Stimulated activated CD4-positive, alpha-beta T cell treated with anti-CD3 and anti-CD28 coated beads, Interleukin-4, amount 100 ng/mL, for 48 hours (primary cell): ENCODE measurements at regions not wholly inside any gene's neighbourhood (a gene's known extent, or its start where the extent isn't known, plus 50 kb on each side); places are given as distances from the start of the nearest gene placed in this dataset.
"Not testable (repeated sequence)": the region's sequence is repeated elsewhere in the genome, so short reads cannot be mapped to it uniquely, and the experiment has no call there.

Source experiments
- DNase-seq, 2 donors: peaks; one replicate each; pipeline ENCODE4 v3.0.0-alpha.2; 2020; ENCODE audit warnings: low read depth in 2 of 2

DNA sequence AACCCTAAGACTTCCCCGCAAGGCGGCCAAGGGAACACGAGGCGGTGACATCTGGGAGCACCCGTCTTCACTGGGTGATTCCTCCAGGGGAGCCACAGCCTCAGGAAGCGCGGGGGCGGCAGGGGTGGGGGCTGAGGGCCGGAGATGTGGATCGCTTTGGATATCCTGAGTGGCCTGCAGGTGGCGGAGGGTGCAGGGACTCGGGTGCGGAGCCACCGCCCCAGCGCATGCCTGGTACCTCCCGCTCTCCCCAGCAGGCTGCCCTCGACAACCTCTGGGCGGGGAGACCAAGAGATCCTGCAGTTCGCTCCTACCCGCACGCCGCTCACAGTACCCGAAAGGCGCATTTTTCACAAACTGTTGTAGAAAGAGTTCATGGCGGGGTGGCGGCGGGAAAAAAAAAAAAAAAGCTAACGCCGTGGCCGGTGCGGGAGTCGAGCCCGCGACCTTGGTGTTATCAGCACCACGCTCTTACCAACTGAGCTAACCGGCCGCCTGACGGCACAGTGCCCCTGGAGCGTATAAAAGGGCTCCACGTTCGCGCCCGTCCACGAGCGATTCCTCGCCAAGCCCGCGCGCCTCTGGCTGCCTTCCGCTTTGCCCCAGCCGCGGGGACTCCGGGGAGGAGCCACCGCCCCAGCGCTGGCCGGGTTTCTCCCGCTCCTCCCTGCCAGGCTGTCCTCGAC is 124.7 kb upstream of the PRKX start:
- DNase-seq, result not testable (repeated sequence)

DNA sequence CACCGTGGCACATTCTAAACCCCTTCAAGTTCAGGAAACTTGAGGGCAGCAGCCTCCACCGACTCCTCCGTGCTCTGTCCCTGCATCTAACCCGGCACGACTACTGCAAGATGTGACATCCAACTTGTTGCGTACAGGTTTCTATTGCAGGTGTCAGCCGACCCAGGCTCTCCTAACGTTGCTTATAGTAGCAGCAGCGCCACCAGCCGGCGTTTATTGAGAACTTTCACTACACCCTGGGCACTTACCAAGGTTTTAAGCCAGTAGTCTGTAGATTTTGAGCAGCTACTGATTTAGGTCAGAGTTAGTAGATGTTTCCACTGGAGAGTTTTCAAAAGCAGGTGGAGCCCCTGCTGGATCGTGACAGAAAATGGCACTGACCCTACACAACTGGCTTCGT is 123.8 kb upstream of the PRKX start:
- not testable (repeated sequence) for DNase-seq

DNA sequence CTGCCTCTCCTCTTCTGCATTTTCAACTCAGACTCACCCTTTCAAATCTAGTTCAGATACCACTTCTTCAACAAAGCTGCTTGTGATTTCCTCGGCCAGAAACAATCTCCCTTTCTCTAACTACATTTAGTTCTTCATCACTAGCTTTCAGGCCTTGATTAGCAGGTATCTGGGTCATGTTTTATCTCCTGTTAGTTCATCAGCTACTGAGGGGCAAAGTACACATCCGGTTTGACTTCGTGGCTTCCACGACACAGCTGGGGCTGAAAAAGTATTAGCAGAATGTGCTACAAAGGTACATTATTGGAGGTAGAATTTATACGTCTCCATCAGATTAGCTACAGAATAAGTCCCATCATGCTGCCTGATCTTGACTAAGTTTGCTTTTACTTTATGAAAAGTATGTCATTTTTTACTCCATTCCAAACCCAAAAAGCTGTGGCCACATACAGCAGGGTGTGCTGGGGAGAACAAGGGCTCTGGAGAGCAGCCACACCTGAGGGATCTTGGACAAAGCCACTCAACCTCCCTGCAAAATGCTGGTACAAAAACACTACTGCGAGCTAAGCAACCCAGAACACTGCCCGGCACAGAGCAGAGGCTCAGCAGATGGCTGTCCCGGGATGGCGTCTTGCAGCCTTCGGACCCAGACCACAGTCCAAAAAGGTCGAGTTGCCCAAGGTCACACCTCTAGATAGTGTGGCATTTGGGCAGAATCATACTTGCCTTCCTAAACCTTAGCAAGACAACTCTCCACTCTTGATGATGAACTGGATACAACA is 120.5 kb upstream of the PRKX start:
- not testable (repeated sequence) for DNase-seq

DNA sequence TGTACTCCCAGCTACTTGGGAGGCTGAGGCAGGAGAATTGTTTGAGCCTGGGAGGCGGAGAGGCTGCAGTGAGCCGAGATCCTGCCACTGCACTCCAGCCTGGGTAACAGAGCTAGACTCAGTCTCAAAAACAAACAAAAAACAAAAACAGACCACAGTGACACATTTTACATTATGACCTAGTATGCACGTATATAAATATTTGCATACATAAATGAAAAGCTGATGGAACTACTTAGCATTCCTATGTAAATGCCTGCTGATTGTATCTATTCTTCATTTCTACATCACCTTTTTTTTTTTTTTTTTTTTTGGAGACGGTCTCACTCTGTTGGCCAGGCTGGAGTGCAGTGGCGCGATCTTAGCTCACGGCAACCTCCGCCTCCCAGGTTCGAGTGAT is 116.6 kb upstream of the PRKX start:
- not testable (repeated sequence) for DNase-seq

DNA sequence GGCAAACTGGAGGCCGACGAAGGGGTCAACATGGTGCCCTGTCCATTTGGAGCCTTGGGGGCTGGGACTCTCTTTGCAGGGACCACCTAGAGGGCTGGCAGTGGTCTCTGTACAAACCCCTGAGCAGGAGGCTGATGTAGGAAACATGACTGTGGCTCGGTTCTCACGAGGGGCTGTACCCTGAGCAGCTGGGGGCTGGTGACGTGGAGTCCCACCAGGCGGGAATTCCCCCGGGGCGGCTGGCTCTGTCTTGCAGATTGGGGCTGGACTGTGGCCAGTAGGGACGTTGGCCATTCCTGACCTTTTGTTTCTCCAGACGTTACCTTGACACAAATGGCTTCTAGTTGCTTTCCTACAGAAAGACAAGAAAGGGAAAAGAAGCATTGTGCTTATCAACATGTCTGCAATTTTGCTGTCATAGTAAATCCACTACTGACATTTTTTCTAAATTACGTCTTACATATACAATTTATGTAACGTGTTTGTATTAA is 115.6 kb upstream of the PRKX start:
- DNase-seq, result not testable (repeated sequence)

DNA sequence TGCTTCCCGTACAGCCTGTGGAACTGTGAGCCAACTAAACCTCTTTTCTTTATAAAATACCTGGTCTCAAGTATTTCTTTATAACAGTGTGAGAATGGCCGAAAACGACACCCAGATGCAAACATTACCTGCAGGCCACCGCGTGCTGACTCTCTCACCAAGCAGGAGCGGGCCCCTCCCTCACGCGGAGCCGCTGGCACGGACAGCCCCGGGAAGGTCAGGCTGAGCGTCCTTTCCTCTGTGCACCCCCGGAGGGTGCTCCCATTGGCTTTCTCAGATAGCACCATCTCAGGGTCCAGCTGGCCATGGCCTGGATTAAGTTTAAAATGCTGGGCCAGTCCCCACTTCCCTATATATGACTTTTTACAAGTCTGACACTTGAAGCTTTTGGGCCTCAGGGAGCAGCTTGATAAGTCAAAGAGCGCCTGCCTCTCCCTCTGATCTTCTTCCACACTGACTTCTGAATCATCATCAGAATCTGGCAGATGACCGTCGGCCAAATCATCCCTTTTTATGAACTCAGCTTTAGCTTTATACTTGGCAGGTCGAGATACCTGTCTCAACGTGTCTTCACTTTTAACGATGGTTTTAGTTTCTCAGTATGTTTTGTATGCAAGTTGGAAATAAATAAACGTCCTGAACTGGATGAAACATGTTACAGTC is 115.1 kb upstream of the PRKX start:
- DNase-seq, result not testable (repeated sequence)

DNA sequence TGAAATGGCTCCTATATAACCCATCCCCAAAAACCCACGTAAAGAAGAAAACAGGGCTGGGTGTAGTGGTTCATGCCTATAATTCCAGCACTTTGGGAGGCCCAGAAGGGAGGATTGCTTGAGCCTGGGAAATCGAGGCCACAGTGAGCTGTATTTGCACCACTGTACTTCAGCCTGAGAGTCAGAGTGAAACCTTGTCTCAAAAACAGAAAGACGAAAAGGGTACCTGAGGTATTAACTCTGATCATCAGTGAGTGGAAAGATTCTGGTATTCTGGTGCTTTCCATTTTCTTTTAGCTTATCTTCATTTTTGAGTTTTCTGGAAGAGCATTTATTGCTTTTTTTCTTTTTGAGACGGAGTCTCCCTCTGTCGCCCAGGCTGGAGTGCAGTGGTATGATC is 110.6 kb upstream of the PRKX start:
- not testable (repeated sequence) for DNase-seq

DNA sequence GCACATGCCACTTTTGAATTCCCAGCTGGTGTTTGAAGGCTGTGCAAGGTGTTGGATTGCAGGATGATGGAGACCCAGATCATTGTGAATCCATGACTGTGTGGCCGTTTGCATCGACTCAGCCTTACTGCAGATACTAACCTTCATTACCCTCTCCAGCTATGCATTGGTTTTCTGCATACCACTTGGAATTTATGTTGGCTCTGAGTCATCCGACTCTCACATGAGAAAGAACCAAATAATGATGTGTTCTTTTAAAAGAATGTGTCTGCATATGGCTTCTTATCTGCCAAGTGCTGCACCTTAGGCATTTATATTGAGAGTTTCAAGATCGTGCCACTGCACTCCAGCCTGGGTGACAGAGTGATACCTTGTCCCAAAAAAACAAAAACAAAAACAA is 106.7 kb upstream of the PRKX start:
- DNase-seq, result no peak

DNA sequence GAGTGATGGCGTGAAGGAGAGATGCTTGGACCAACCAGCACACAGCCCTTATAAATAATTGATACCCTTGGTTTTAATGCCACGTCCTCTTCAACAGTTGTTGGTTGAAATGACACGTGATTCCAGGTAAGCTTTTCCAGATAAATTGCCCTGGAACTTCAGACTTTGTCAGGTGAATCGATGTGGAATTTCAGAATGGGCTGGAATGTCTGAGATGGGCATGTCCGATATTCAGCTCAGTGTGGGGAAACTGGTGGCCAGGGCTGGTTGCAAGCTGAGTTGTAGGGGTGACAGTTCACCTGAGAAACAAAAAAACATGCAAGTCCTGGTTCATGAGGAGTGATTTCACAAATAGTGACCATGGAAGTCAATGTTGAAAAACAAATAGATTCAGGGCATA is 104.0 kb upstream of the PRKX start:
- DNase-seq, result not testable (repeated sequence)

DNA sequence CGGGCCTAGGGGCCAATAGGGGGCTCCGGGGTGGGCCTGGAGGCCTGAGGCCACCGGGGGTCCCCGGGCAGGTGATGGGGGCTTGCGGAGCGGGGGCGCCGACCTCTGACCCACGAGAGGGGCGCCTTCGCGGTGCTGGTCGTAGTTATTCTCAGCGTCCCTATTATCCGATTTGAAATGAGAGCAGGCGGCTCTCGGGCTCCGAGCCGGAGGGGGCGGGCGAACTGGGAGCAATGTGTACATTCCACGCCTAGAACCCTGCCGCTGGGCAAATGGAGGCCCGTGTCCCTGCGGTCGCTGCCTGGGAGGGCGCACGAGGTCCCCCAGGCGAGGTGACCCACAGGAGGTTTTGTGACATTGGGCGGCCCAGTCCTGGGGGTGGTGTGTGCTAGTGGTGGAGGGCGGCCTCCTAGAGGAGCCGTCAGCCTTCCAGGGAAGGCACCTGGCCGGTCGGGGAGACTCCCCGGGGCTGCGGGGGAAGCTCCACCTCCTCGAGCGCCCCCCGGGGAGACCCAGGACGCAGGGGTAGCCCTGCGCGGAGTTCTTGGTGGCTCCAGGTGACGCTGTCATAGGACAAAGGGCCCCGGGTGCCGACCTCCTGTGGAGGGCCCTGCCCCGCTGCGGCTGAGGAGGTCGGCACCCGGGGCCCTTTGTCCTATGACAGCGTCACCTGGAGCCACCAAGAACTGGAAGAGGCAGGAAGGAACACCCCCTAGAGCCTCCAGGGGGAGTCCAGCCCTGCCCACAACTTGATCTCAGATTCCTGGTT is 102.6 kb upstream of the PRKX start:
- peak; percentile 3 to 30 for DNase-seq

DNA sequence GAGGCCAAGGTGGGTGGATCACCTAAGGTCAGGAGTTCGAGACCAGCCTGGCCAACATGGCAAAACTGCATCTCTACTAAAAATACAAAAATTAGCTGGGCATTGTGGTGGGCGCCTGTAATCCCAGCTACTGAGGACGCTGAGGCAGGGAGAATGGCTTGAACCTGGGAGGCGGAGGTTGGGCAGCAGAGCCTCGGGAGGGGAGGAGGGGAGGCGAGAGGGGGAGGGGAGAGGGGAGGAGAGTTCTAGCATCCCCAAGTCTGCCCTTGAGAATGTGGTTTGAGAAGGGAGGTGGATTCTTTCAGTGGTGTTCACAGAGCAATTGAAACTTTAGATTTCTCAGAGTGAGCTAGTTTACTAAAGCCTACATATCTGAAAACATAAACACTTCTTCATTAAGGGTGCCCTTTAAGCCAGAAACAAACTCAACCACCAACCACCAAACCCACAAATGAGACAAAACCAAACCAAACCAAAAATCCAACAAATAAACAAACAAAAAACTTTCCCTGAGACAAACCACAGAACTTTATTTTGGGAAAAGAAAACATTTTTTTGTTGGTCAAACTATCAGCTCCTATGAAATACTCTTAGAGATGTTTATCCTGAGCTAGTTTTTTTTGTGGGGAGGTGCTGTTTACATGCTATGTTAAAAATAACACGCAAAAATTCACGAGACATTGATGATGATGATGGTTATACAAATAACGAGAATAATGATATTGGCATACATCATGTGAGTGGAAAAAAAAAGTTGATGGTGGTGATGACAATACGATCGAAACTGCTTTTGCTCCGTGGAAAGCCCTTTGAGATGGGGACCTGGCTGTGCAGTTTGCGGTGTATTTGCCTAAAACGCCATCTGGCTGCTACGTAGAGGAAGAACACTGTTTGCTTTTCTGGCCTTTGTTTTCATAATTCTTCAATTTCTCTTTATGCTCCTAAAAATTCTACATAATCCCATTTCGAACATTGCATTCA is 98.2 kb upstream of the PRKX start:
- peak; percentile 3 to 18 for DNase-seq

DNA sequence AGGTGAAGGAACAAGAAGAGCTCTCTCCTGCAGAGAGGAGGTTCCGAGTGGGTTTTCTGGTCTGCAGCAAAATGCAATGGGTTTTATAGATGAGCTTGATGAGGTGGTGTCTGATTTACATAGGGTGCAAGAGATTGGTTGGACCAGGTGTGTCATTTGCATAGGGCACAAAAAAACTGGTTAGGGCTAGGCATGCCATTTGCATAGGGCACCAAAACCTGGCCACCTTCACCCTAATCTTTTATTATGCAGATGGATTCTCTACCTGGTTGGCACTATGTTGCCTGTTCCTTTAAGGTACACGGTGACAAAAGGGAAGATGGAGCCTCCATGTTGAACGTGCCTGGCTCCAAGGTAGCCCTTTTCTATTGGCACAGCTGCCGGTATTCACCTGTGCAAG is 94.5 kb upstream of the PRKX start:
- DNase-seq, result no peak

DNA sequence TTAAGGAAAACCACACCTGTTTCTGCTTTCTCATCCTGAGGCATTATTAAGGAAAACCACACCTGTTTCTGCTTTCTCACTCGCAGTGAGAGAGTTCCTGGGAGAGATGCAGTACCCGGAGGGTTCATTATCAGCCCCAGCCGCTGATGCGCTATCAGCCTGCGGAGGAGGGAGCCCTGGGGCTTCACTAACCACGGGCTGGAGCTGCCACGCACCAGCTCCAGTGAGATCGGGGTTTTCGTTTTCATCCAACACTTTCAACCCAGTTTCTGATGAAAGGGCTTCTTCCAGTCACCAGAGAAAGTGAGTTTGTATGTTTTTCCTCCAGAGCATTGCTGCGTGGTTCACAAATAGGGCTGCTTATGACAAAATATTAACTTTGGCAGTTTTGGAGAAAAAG is 93.2 kb upstream of the PRKX start:
- DNase-seq, result no peak

DNA sequence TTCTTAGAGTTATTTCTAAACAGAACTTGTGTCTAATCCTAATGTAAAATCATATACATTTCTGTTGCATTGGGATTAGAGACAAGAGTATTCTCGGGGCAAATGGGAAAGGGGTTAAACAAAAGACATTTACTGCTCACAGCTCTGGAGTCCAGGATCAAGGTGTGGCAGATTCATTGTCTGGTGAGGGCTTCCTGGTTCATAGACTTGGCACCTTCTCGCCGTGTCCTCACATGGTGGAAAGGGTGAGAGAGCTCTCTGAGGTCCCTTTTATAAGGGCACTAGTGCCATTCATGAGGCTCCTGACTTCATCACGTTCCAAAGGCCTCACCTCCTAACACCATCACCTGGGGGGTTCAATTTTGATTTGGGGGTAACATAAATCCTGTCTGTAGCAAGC is 90.3 kb upstream of the PRKX start:
- DNase-seq, result no peak

DNA sequence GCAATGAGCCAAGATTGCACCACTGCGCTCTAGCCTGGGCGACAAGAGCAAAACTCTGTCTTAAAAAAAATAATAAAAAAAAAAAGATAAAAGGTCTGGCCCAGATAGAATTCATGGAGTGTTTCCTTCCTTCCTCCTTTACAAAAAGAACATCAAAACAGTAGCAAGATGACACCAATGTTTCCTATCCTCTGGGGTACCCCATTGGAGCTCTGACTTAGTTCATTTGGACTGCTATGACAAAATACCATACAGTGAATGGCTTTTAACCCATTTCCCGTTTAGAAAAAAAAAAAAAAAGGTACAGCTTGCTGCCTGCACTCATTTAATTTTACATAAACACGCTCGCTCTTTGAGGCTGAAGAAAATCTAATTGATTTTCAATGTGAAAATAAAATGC is 89.9 kb upstream of the PRKX start:
- DNase-seq, result no peak

DNA sequence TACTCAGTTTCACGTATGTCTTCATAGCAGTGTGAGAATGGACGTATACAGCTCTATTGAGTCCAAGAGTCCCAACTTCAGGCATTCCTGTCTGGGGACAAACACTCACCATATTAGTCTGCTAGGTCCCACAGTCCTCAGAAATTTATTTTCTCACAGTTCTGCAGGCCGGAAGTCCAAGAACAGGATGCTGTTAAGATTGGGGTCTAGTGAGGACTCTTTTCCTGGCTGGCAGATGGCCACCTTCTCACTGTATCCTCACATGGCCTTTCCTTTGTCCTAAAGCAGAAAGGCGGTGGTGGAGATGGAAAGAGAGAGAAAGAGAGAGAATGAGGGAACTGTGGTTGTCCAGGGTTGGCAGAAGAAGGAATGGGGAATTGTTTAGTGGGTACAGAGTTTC is 82.0 kb upstream of the PRKX start:
- not testable (repeated sequence) for DNase-seq

DNA sequence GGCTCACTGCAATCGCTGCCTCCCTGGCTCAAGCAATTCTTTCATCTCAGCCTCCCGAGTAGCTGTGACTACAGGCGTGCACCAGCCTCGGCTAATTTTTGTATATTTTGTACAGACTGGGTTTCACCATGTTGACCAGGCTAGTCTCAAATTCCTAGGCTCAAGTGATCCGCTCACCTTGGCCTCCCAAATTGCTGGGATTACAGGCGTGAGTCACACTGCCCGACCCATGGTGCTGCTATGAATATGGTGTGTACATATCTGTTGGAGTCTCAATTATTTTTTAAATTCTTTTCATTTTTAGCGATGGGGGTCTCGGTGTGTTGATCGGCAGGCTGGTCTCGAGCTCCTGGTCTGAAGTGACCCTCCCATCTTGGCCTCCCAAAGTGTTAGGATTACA is 78.0 kb upstream of the PRKX start:
- DNase-seq, result no peak

DNA sequence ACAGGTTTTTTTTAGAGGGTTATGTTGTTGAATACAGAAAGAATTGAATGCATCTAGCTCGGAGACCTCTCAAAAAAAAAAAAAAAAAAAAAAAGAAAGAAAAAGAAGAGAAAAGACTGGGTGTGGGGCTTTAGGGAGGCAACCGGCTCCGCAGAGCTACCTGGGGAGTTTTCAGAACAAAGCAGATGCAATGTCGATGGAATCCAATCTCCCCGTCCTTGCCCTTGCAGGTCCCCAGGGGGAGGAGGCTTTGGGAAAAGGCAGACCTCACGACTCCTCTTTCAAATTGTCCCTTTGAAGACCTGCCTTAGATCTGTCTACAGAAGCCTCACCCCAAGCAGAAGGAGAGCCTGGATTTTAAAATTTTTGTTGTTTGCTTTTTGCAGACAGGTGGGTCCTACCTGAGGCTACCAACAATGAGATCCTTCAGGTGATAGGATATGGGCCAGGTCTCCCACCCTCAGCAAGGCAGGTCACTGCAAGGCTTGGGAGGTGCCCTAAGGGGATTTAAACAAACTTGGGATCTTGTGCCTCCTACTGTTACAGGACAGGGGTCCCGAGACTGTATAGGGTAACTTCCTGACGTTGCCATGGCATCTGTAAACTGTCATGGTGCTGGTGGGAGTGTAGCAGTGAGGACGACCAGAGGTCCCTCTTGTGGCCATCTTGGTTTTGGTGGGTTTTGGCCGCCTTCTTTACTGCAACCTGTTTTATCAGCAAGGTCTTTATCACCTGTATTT is 75.2 kb upstream of the PRKX start:
- no peak for DNase-seq

DNA sequence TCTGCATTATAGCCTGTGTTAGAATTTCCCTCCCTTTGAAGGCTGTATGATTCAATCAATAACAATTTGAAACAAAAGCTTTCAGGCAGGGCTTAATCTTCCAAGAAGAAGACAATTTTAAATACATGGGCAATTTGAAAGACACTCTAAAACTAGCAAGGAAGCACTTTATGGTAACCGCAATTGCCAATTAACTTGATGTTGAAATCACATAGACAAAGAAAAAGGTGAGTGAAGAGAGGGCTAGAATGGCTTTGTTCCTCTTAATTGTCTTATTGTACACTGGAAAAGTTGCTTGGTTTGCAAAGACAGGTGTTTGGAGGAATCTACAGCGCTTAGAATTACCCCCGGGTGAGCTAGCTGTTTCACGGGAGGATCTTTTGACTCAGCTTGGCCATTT is 74.4 kb upstream of the PRKX start:
- DNase-seq, result no peak

DNA sequence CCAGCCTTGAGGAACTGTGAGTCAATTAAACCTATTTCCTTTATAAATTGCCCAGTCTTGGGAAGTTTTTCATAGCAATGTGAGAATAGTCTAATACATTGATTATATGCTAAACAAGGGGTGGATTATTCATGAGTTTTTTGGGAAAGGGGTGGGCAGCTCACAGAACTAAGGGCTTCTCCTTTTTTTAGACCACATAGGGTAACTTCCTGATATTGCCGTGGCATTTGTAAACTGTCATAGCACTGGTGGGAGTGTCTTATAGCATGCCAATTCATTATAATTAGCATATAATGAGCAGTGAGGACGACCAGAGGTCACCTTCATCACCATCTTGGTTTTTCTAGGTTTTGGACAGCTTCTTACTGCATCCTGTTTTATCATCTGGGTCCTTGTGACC is 72.4 kb upstream of the PRKX start:
- not testable (repeated sequence) for DNase-seq
